Liver (tissue), 3 donors: ENCODE measurements at regions not wholly inside any gene's neighbourhood (a gene's known extent, or its start where the extent isn't known, plus 50 kb on each side); places are given as distances from the start of the nearest gene placed in this dataset.

Source experiments
- EGR1 ChIP-seq, 2 donors: IDR thresholded peaks; 2 replicates each; pipeline ENCODE4 v1.6.1; 2016 to 2018; ENCODE audit warnings: antibody characterized with exemption in 2 of 2, low read depth in 2 of 2
- FOXA1 ChIP-seq: IDR thresholded peaks from 2 replicates; pipeline ENCODE4 v1.6.1; 2016; ENCODE audit warnings: antibody characterized with exemption
- GABPA ChIP-seq, 2 donors: IDR thresholded peaks in 1 of 2; conservative IDR thresholded peaks in 1 of 2; 2 replicates each; pipeline ENCODE4 v1.6.1; 2016; ENCODE audit warnings: antibody characterized with exemption in 2 of 2, mild to moderate bottlenecking in 1 of 2, moderate library complexity in 1 of 2
- JUND ChIP-seq, 2 donors: IDR thresholded peaks; 2 replicates each; pipeline ENCODE4 v1.6.1; 2016; ENCODE audit warnings: antibody characterized with exemption in 2 of 2
- RAD21 ChIP-seq, 2 donors: IDR thresholded peaks; 2 replicates each; pipeline ENCODE4 v1.6.1; 2016; ENCODE audit warnings: antibody characterized with exemption in 2 of 2, mild to moderate bottlenecking in 2 of 2
- RXRA ChIP-seq, 2 donors: IDR thresholded peaks; 2 replicates each; pipeline ENCODE4 v1.6.1; 2017 to 2018; ENCODE audit warnings: antibody characterized with exemption in 2 of 2, mild to moderate bottlenecking in 1 of 2
- SP1 ChIP-seq: IDR thresholded peaks from 2 replicates; pipeline ENCODE4 v1.6.1; 2018; ENCODE audit warnings: antibody characterized with exemption, mild to moderate bottlenecking
- TAF1 ChIP-seq: conservative IDR thresholded peaks from 2 replicates; pipeline ENCODE4 v1.6.1; 2016; ENCODE audit warnings: antibody characterized with exemption, mild to moderate bottlenecking
- YY1 ChIP-seq: IDR thresholded peaks from 2 replicates; pipeline ENCODE4 v1.6.1; 2016; ENCODE audit warnings: antibody characterized with exemption, mild to moderate bottlenecking
- TF ChIP-seq, protein P1 (sequence below): fragments of 150-350 bp; IDR thresholded peaks from 2 replicates; pipeline ENCODE4 v1.5.1; 2017; ENCODE audit warnings: improper control_type of control experiment, low read depth, low read length; ENCODE audit not compliant: missing input control
- TF ChIP-seq, protein P2 (sequence below): IDR thresholded peaks from 2 replicates; pipeline ENCODE4 v1.6.1; 2016; ENCODE audit warnings: antibody characterized with exemption, mild to moderate bottlenecking
- TF ChIP-seq, protein P3 (sequence below): IDR thresholded peaks from 2 replicates; pipeline ENCODE4 v1.6.1; 2016; ENCODE audit warnings: antibody characterized with exemption
- TF ChIP-seq, protein P4 (sequence below): IDR thresholded peaks from 2 replicates; pipeline ENCODE4 v1.6.1; 2016; ENCODE audit warnings: antibody characterized with exemption
- TF ChIP-seq, protein P5 (sequence below): IDR thresholded peaks from 2 replicates; pipeline ENCODE4 v1.6.1; 2016; ENCODE audit warnings: antibody characterized with exemption
- donor health status: healthy.
- donor health status: healthy.

DNA sequence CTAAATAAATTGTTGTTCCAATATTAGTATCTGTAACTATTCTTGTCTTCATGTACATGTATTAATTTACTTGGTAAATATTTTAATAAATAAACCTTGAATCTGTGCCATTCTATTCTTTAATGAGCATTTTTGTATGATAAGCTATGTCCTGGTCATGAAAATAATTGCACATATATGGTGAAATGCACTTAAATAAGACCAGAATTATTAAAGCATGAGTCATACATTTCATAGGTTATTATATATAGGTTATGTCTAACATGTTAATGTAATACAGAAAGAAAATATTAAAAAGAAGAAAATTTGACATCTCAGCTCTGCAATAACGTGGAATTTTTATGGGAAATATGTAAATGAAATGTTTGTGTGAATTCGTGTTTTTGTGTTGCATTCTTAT lies 1168.1 kb downstream of the TAF11L14 start:
- TF ChIP-seq, protein P1, sequence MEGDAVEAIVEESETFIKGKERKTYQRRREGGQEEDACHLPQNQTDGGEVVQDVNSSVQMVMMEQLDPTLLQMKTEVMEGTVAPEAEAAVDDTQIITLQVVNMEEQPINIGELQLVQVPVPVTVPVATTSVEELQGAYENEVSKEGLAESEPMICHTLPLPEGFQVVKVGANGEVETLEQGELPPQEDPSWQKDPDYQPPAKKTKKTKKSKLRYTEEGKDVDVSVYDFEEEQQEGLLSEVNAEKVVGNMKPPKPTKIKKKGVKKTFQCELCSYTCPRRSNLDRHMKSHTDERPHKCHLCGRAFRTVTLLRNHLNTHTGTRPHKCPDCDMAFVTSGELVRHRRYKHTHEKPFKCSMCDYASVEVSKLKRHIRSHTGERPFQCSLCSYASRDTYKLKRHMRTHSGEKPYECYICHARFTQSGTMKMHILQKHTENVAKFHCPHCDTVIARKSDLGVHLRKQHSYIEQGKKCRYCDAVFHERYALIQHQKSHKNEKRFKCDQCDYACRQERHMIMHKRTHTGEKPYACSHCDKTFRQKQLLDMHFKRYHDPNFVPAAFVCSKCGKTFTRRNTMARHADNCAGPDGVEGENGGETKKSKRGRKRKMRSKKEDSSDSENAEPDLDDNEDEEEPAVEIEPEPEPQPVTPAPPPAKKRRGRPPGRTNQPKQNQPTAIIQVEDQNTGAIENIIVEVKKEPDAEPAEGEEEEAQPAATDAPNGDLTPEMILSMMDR, result no peak
- TF ChIP-seq RXRA (IDR thresholded peaks at IDR 0.05) (no peak), RAD21 (IDR thresholded peaks at IDR 0.05) (no peak), FOXA1 (no peak), TAF1 (no peak), YY1 (no peak), GABPA (IDR thresholded peaks at IDR 0.05 in 1 of 2, conservative IDR thresholded peaks at IDR 0.05 in 1 of 2) (no peak), EGR1 (IDR thresholded peaks at IDR 0.05; ENCODE audit: low read depth in 2 of 2) (no peak), JUND (IDR thresholded peaks at IDR 0.05) (no peak), SP1 (no peak)
- TF ChIP-seq, protein P2, sequence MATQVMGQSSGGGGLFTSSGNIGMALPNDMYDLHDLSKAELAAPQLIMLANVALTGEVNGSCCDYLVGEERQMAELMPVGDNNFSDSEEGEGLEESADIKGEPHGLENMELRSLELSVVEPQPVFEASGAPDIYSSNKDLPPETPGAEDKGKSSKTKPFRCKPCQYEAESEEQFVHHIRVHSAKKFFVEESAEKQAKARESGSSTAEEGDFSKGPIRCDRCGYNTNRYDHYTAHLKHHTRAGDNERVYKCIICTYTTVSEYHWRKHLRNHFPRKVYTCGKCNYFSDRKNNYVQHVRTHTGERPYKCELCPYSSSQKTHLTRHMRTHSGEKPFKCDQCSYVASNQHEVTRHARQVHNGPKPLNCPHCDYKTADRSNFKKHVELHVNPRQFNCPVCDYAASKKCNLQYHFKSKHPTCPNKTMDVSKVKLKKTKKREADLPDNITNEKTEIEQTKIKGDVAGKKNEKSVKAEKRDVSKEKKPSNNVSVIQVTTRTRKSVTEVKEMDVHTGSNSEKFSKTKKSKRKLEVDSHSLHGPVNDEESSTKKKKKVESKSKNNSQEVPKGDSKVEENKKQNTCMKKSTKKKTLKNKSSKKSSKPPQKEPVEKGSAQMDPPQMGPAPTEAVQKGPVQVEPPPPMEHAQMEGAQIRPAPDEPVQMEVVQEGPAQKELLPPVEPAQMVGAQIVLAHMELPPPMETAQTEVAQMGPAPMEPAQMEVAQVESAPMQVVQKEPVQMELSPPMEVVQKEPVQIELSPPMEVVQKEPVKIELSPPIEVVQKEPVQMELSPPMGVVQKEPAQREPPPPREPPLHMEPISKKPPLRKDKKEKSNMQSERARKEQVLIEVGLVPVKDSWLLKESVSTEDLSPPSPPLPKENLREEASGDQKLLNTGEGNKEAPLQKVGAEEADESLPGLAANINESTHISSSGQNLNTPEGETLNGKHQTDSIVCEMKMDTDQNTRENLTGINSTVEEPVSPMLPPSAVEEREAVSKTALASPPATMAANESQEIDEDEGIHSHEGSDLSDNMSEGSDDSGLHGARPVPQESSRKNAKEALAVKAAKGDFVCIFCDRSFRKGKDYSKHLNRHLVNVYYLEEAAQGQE, result no peak
- TF ChIP-seq, protein P3, sequence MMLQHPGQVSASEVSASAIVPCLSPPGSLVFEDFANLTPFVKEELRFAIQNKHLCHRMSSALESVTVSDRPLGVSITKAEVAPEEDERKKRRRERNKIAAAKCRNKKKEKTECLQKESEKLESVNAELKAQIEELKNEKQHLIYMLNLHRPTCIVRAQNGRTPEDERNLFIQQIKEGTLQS, result no peak
- TF ChIP-seq, protein P4, sequence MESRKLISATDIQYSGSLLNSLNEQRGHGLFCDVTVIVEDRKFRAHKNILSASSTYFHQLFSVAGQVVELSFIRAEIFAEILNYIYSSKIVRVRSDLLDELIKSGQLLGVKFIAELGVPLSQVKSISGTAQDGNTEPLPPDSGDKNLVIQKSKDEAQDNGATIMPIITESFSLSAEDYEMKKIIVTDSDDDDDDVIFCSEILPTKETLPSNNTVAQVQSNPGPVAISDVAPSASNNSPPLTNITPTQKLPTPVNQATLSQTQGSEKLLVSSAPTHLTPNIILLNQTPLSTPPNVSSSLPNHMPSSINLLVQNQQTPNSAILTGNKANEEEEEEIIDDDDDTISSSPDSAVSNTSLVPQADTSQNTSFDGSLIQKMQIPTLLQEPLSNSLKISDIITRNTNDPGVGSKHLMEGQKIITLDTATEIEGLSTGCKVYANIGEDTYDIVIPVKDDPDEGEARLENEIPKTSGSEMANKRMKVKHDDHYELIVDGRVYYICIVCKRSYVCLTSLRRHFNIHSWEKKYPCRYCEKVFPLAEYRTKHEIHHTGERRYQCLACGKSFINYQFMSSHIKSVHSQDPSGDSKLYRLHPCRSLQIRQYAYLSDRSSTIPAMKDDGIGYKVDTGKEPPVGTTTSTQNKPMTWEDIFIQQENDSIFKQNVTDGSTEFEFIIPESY, result no peak
- TF ChIP-seq, protein P5, sequence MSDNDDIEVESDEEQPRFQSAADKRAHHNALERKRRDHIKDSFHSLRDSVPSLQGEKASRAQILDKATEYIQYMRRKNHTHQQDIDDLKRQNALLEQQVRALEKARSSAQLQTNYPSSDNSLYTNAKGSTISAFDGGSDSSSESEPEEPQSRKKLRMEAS, result no peak
